ENCODE measurements at regions not wholly inside any gene's neighbourhood (a gene's known extent, or its start where the extent isn't known, plus 50 kb on each side); places are given as distances from the start of the nearest gene placed in this dataset.

GRCh38 chr5:17400724-17401469, 97.1 kb upstream of the TAF11L2 start:
- no peaks in the 10 kb centered on the region for H3K9me1 ChIP-seq (ENCODE audit: control insufficient read depth, insufficient read depth, low read length)
- H3K9ac ChIP-seq (ENCODE audit: insufficient read depth in 1 of 2, low read depth in 2 of 2, low read length in 2 of 2) = no peak overlapping the region
- H3K27me3 ChIP-seq (ENCODE audit: control insufficient read depth in 2 of 2, insufficient read depth in 2 of 2, low read length in 2 of 2) = no peaks in the 10 kb centered on the region; a peak in 1 of 5 replicates
- BruUV-seq (replicated peaks) = no TSS peak
- H3K27ac ChIP-seq (ENCODE audit: extremely low read depth, low read depth, low read length) = peak overlapping the region; percentile 37; the same call in 1 of the 3 replicates
- H3K4me3 ChIP-seq = no peak overlapping the region
- peak overlapping the region; percentile 63 for H2AFZ ChIP-seq (ENCODE audit: low read depth, low read length)
- peaks cover 0 to 13% of the 10 kb centered on the region in 2 experiments; a peak in 2 of 5 replicates for H3K4me1 ChIP-seq (replicated peaks in 1 of 2; ENCODE audit: control insufficient read depth in 2 of 2, insufficient read depth in 2 of 2, low read length in 2 of 2)
- H3K36me3 ChIP-seq (ENCODE audit: control insufficient read depth, insufficient read depth, low read length) = no peaks in the 10 kb centered on the region
- peak overlapping the region; percentile 10 for H3K4me2 ChIP-seq (ENCODE audit: insufficient read depth, low read length)
- intact Hi-C loops (cut with micrococcal nuclease) = no loop called here
- in situ Hi-C loops (cut with MboI) = no loop called here
- no peaks in the 10 kb centered on the region for H3K9me3 ChIP-seq (replicated peaks; ENCODE audit: control insufficient read depth, insufficient read depth, low read depth, low read length)
- no peaks in the 10 kb centered on the region for H3K79me2 ChIP-seq (ENCODE audit: control insufficient read depth, insufficient read depth, low read length)
- POLR2A ChIA-PET = interaction anchor here (1.6 kb wide), 1 partner anchor 12 kb away, joined by 4 read pairs; no protein-coding TSS in a partner anchor
- 12% methylated on average over 11 of the region's 11 CpGs for WGBS (ENCODE audit: insufficient coverage, low coverage, missing lambda C conversion rate)
- ATAC-seq = peak; percentile 73
- no peaks in the 10 kb centered on the region for H4K20me1 ChIP-seq (replicated peaks; ENCODE audit: control insufficient read depth, insufficient read depth, low read length)
- no peak for FAIRE-seq
- CTCF ChIA-PET (ENCODE audit: low intra/inter-chr PET ratio) = no interaction called here
- no peak for DNase-seq (ENCODE audit: extremely low read depth in 1 of 4, low spot score in 3 of 4)
- no peak for TF ChIP-seq NCOA6 (IDR thresholded peaks at IDR 0.05)
- TF ChIP-seq HES1 (IDR thresholded peaks at IDR 0.05; ENCODE audit: low read depth) = no peak
- 0 out of 2 replicates have a peak, but pooled peaks have one; percentile 57 for TF ChIP-seq ZNF239 (CRISPR knock-in tag; IDR thresholded peaks at IDR 0.05)
- TF ChIP-seq KAT2B (IDR thresholded peaks at IDR 0.05; ENCODE audit: low read depth, low read length) = no peak
- TF ChIP-seq RHOXF2B (CRISPR knock-in tag; conservative IDR thresholded peaks at IDR 0.05) = no peak
- TF ChIP-seq FOXP4 (CRISPR knock-in tag; IDR thresholded peaks at IDR 0.05; ENCODE audit: borderline replicate concordance) = no peak
- TF ChIP-seq, protein P1, sequence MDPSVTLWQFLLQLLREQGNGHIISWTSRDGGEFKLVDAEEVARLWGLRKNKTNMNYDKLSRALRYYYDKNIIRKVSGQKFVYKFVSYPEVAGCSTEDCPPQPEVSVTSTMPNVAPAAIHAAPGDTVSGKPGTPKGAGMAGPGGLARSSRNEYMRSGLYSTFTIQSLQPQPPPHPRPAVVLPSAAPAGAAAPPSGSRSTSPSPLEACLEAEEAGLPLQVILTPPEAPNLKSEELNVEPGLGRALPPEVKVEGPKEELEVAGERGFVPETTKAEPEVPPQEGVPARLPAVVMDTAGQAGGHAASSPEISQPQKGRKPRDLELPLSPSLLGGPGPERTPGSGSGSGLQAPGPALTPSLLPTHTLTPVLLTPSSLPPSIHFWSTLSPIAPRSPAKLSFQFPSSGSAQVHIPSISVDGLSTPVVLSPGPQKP (CRISPR knock-in tag; IDR thresholded peaks at IDR 0.05) = no peak
- no peak for TF ChIP-seq ARID2 (IDR thresholded peaks at IDR 0.05)
- TF ChIP-seq NBN (IDR thresholded peaks at IDR 0.05; ENCODE audit: low read depth) = no peak
- TF ChIP-seq MCM5 (IDR thresholded peaks at IDR 0.05; ENCODE audit: low read depth) = no peak
- no peak for TF ChIP-seq EP400 (IDR thresholded peaks at IDR 0.05)
- peak; percentile 79 for TF ChIP-seq NFE2 (IDR thresholded peaks at IDR 0.05; ENCODE audit: low read depth)
- TF ChIP-seq BRD4 (IDR thresholded peaks at IDR 0.05) = peak; percentile 89; the same call in 1 of the 2 replicates
- TF ChIP-seq CC2D1A (IDR thresholded peaks at IDR 0.05) = no peak
- no peak for TF ChIP-seq SIN3A (IDR thresholded peaks at IDR 0.05; ENCODE audit: borderline replicate concordance in 2 of 2, control insufficient read depth in 1 of 2, low read depth in 2 of 2, low read length in 2 of 2)
- TF ChIP-seq ZNF384 (IDR thresholded peaks at IDR 0.05; ENCODE audit: low read depth, low read length) = no peak
- TF ChIP-seq ZNF639 (CRISPR knock-in tag; conservative IDR thresholded peaks at IDR 0.05 in 1 of 2, IDR thresholded peaks at IDR 0.05 in 1 of 2) = no peak
- TF ChIP-seq ZNF778 (CRISPR knock-in tag; IDR thresholded peaks at IDR 0.05) = no peak

All from K562 (cell line).